ENCODE measurements at regions not wholly inside any gene's neighbourhood (a gene's known extent, or its start where the extent isn't known, plus 50 kb on each side); places are given as distances from the start of the nearest gene placed in this dataset.

- H3K9me3 ChIP-seq (ENCODE audit: control insufficient read depth, insufficient read depth, low read depth, low read length) = no peaks in the 10 kb centered on the region
- POLR2A ChIA-PET = no interaction called here
- no peak for ATAC-seq
These were observed 138.1 kb upstream of the DAZL start for GRCh38 chr3:16743276-16743675.

GRCh38 chr3:16759227-16759903, 125.4 kb upstream of the PLCL2 start:
- in situ Hi-C loops (cut with HindIII; ENCODE audit: low pct_unique_long_range_greater_than_20kb, low sequenced_read_pairs) = no loop called here
- no peaks in the 10 kb centered on the region for H3K27me3 ChIP-seq (ENCODE audit: control insufficient read depth, insufficient read depth, low read length)
- BruUV-seq (replicated peaks) = no TSS peak
- POLR2A ChIA-PET = no interaction called here
- H3K4me1 ChIP-seq (ENCODE audit: control insufficient read depth, insufficient read depth, low read length) = no peaks in the 10 kb centered on the region
- intact Hi-C loops (cut with micrococcal nuclease; ENCODE audit: unreplicated experiment) = no loop called here
- CTCF ChIA-PET = no interaction called here
- no peaks in the 10 kb centered on the region for H3K9me3 ChIP-seq (ENCODE audit: control insufficient read depth, insufficient read depth, low read depth, low read length)
- H3K36me3 ChIP-seq (ENCODE audit: control insufficient read depth, insufficient read depth, low read length) = no peaks in the 10 kb centered on the region
- no peak overlapping the region for H3K4me3 ChIP-seq (ENCODE audit: low read depth in 2 of 2, low read length in 2 of 2)
- DNase-seq (ENCODE audit: low read depth, low spot score) (no peak), ATAC-seq (no peak)
- no peak overlapping the region for H3K27ac ChIP-seq (ENCODE audit: low read length)
- no peak for TF ChIP-seq TCF7L2 (IDR thresholded peaks at IDR 0.05; ENCODE audit: low read depth, low read length)
- TF ChIP-seq CTCF (IDR thresholded peaks at IDR 0.05) = no peak
- no peak for TF ChIP-seq POLR2AphosphoS5 (IDR thresholded peaks at IDR 0.05; ENCODE audit: low read depth, low read length)
- TF ChIP-seq SIN3A (IDR thresholded peaks at IDR 0.05; ENCODE audit: borderline replicate concordance, insufficient read depth, low read depth, low read length) = no peak
- no peak for TF ChIP-seq REST (IDR thresholded peaks at IDR 0.05; ENCODE audit: insufficient read depth in 1 of 2, low read depth in 2 of 2, low read length in 1 of 2)

More at GRCh38 chr3:16743276-16743675, 138.1 kb upstream of the DAZL start:
- H3K4me3 ChIP-seq (ENCODE audit: low read depth in 2 of 2, low read length in 2 of 2) = no peak overlapping the region
- H3K27me3 ChIP-seq (ENCODE audit: control insufficient read depth, insufficient read depth, low read length) = no peaks in the 10 kb centered on the region
- no peaks in the 10 kb centered on the region for H3K4me1 ChIP-seq (ENCODE audit: control insufficient read depth, insufficient read depth, low read length)
- CTCF ChIA-PET = no interaction called here
- in situ Hi-C loops (cut with HindIII; ENCODE audit: low pct_unique_long_range_greater_than_20kb, low sequenced_read_pairs) = no loop called here
- no peak overlapping the region for H3K27ac ChIP-seq (ENCODE audit: low read length)
- no peak for TF ChIP-seq POLR2AphosphoS5 (IDR thresholded peaks at IDR 0.05; ENCODE audit: low read depth, low read length)
- no peaks in the 10 kb centered on the region for H3K36me3 ChIP-seq (ENCODE audit: control insufficient read depth, insufficient read depth, low read length)
- intact Hi-C loops (cut with micrococcal nuclease; ENCODE audit: unreplicated experiment) = no loop called here
- BruUV-seq (replicated peaks) = no TSS peak
- DNase-seq (ENCODE audit: low read depth, low spot score) = no peak

GRCh38 chr3:16761571-16761970, 123.2 kb upstream of the PLCL2 start:
- ChIA-PET POLR2A (no interaction called here), CTCF (no interaction called here)
- DNase-seq (ENCODE audit: low read depth, low spot score) (no peak), ATAC-seq (no peak)
- H3K27me3 ChIP-seq (ENCODE audit: control insufficient read depth, insufficient read depth, low read length) = no peaks in the 10 kb centered on the region
- TF ChIP-seq TCF7L2 (IDR thresholded peaks at IDR 0.05; ENCODE audit: low read depth, low read length) (no peak), CTCF (IDR thresholded peaks at IDR 0.05) (no peak), POLR2AphosphoS5 (IDR thresholded peaks at IDR 0.05; ENCODE audit: low read depth, low read length) (no peak), REST (IDR thresholded peaks at IDR 0.05; ENCODE audit: insufficient read depth in 1 of 2, low read depth in 2 of 2, low read length in 1 of 2) (no peak), SIN3A (IDR thresholded peaks at IDR 0.05; ENCODE audit: borderline replicate concordance, insufficient read depth, low read depth, low read length) (no peak)
- in situ Hi-C loops (cut with HindIII; ENCODE audit: low pct_unique_long_range_greater_than_20kb, low sequenced_read_pairs) (no loop called here), intact Hi-C loops (cut with micrococcal nuclease; ENCODE audit: unreplicated experiment) (no loop called here)
- H3K36me3 ChIP-seq (ENCODE audit: control insufficient read depth, insufficient read depth, low read length) = no peaks in the 10 kb centered on the region
- BruUV-seq (replicated peaks) = no TSS peak
- no peak overlapping the region for H3K4me3 ChIP-seq (ENCODE audit: low read depth in 2 of 2, low read length in 2 of 2)
- H3K27ac ChIP-seq (ENCODE audit: low read length) = no peak overlapping the region
- no peaks in the 10 kb centered on the region for H3K9me3 ChIP-seq (ENCODE audit: control insufficient read depth, insufficient read depth, low read depth, low read length)
- no peaks in the 10 kb centered on the region for H3K4me1 ChIP-seq (ENCODE audit: control insufficient read depth, insufficient read depth, low read length)

All from Panc1 (cell line).